Trophoblast cell (in vitro differentiated cells and primary cell): ENCODE measurements at regions not wholly inside any gene's neighbourhood (a gene's known extent, or its start where the extent isn't known, plus 50 kb on each side); places are given as distances from the start of the nearest gene placed in this dataset.

ENCODE experiments used
- DNase-seq, 2 donors: peaks; one replicate each; pipeline ENCODE4 v3.0.0-alpha.2; 2016
- H2AFZ ChIP-seq: 2 replicates; pipeline ENCODE4 v1.6.1; 2013; ENCODE audit warnings: low read length, moderate library complexity, mild to moderate bottlenecking; ENCODE audit not compliant: insufficient read depth, poor library complexity
- H2AK5ac ChIP-seq: 2 replicates; pipeline ENCODE4 v1.6.1; 2013; ENCODE audit warnings: mild to moderate bottlenecking, low read length
- H2BK120ac ChIP-seq: 2 replicates; pipeline ENCODE4 v1.6.1; 2013; ENCODE audit warnings: low read length, mild to moderate bottlenecking, moderate library complexity; ENCODE audit not compliant: insufficient read depth, poor library complexity
- H2BK12ac ChIP-seq: 2 replicates; pipeline ENCODE4 v1.6.1; 2013; ENCODE audit warnings: mild to moderate bottlenecking, low read length, moderate library complexity
- H2BK5ac ChIP-seq: 2 replicates; pipeline ENCODE4 v1.6.1; 2013; ENCODE audit warnings: low read length, low read depth, moderate library complexity, mild to moderate bottlenecking; ENCODE audit not compliant: poor library complexity
- H3K14ac ChIP-seq: 2 replicates; pipeline ENCODE4 v1.6.1; 2013; ENCODE audit warnings: mild to moderate bottlenecking, low read length
- H3K18ac ChIP-seq: 2 replicates; pipeline ENCODE4 v1.6.1; 2013; ENCODE audit warnings: mild to moderate bottlenecking, low read length
- H3K23ac ChIP-seq: 2 replicates; pipeline ENCODE4 v1.6.1; 2013; ENCODE audit warnings: low read length
- H3K27ac ChIP-seq: 2 replicates; pipeline ENCODE4 v1.5.1; 2013; ENCODE audit warnings: low read depth, mild to moderate bottlenecking, inconsistent platforms, low read length, moderate library complexity
- H3K27me3 ChIP-seq: 2 replicates; pipeline ENCODE4 v1.6.1; 2013; ENCODE audit warnings: inconsistent platforms, mild to moderate bottlenecking, low read length, moderate library complexity; ENCODE audit not compliant: insufficient read depth
- H3K36me3 ChIP-seq, 2 experiments: 1 replicate in 1 of 2; 2 replicates in 1 of 2; pipeline ENCODE4 v1.6.1; 2013; ENCODE audit warnings: low read length in 2 of 2, mild to moderate bottlenecking in 2 of 2, moderate library complexity in 1 of 2; ENCODE audit not compliant: insufficient read depth in 2 of 2, control insufficient read depth in 1 of 2
- H3K4ac ChIP-seq: 2 replicates; pipeline ENCODE4 v1.6.1; 2013; ENCODE audit warnings: low read depth, mild to moderate bottlenecking, low read length, moderate library complexity
- H3K4me1 ChIP-seq, 2 experiments: 1 replicate in 1 of 2; 2 replicates in 1 of 2; pipeline ENCODE4 v1.6.1; 2013; ENCODE audit warnings: low read length in 2 of 2, mild to moderate bottlenecking in 2 of 2, moderate library complexity in 1 of 2; ENCODE audit not compliant: insufficient read depth in 2 of 2, control insufficient read depth in 1 of 2
- H3K4me2 ChIP-seq: 2 replicates; pipeline ENCODE4 v1.6.1; 2013; ENCODE audit warnings: inconsistent platforms, mild to moderate bottlenecking, low read length, moderate library complexity
- H3K4me3 ChIP-seq: 2 replicates; pipeline ENCODE4 v1.5.1; 2013; ENCODE audit warnings: mild to moderate bottlenecking, low read depth, low read length, inconsistent platforms
- H3K79me1 ChIP-seq: one replicate; pipeline ENCODE4 v1.6.1; 2013; ENCODE audit warnings: low read length
- H3K79me2 ChIP-seq: 2 replicates; pipeline ENCODE4 v1.6.1; 2013; ENCODE audit warnings: low read length, mild to moderate bottlenecking; ENCODE audit not compliant: control insufficient read depth, insufficient read depth, poor library complexity
- H3K9ac ChIP-seq: 2 replicates; pipeline ENCODE4 v1.6.1; 2013; ENCODE audit warnings: mild to moderate bottlenecking, low read length
- H3K9me3 ChIP-seq: 2 replicates; pipeline ENCODE4 v1.6.1; 2013; ENCODE audit warnings: low read depth, mild to moderate bottlenecking, control low read depth, inconsistent platforms, low read length; ENCODE audit not compliant: insufficient read depth
- H4K12ac ChIP-seq: 2 replicates; pipeline ENCODE4 v1.6.1; 2013; ENCODE audit warnings: low read depth, mild to moderate bottlenecking, low read length, moderate library complexity
- H4K8ac ChIP-seq: 2 replicates; pipeline ENCODE4 v1.6.1; 2013; ENCODE audit warnings: low read depth, mild to moderate bottlenecking, low read length, moderate library complexity
- H4K91ac ChIP-seq: one replicate; pipeline ENCODE4 v1.6.1; 2013; ENCODE audit warnings: low read depth, mild to moderate bottlenecking, low read length, moderate library complexity
- WGBS: extraction: QIAGEN DNeasy Blood & Tissue Kit; methylation state at CpG from one replicate; pipeline ENCODE4 v1.1.7; 2013; ENCODE audit warnings: missing lambda C conversion rate; ENCODE audit not compliant: insufficient read length, insufficient coverage; ENCODE audit errors: extremely low coverage; 5-methylcytosine and 5-hydroxymethylcytosine counted together

DNA sequence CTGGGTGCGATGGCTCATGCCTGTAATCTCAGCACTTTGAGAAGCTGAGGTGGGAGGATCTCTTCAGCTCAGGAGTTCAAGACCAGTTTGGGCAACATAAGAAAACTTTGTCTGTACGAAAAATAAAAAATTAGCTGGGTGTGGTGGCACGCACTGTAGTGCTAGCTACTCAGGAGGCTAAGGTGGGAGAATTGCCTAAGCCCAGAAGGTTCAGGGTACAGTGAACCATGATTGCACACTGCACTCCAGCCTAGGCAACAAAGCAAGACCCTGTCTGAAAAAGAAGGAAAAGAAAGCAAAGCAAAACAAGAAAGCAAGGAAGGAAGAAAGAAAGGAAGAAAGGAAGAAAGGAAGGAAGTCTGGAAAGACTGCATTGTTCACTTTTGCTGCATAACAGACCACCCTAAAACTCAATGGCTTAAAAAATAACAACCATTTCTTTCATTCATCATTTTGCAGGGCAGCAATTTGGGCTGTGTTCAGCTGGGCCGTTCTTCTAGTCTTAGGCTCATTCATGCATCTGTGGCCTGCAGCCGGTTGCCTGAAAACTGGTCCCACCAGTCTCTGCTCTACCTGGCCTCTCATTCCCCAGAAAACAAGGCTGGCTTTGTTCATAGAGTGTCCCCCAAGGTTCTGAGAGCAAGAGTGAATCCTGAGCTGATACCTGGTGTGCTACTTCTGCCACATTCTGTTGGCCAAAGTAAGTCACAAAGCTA, 82.4 kb upstream of the MIER3 start:
- no peaks in the 10 kb centered on the region for H3K9me3 ChIP-seq
- no peak overlapping the region for H3K4ac ChIP-seq
- H3K18ac ChIP-seq: no peak overlapping the region
- H3K27ac ChIP-seq: no peak overlapping the region
- no peak overlapping the region for H4K8ac ChIP-seq
- no peak overlapping the region for H4K12ac ChIP-seq
- H3K36me3 ChIP-seq: no peaks in the 10 kb centered on the region
- no peak overlapping the region for H2AFZ ChIP-seq
- no peak overlapping the region for H3K9ac ChIP-seq
- H3K23ac ChIP-seq: no peak overlapping the region
- no peak overlapping the region for H3K14ac ChIP-seq
- no peak for DNase-seq
- H3K79me2 ChIP-seq: no peaks in the 10 kb centered on the region
- no peak overlapping the region for H3K4me2 ChIP-seq
- no peak overlapping the region for H3K4me3 ChIP-seq
- no peak overlapping the region for H2BK12ac ChIP-seq
- WGBS: no CpG with 5 or more reads among the region's 5 CpGs
- H2BK5ac ChIP-seq: no peak overlapping the region
- H3K79me1 ChIP-seq: no peaks in the 10 kb centered on the region
- no peak overlapping the region for H2BK120ac ChIP-seq
- no peak overlapping the region for H4K91ac ChIP-seq
- H3K4me1 ChIP-seq: no peaks in the 10 kb centered on the region
- H2AK5ac ChIP-seq: no peak overlapping the region
- H3K27me3 ChIP-seq: no peaks in the 10 kb centered on the region

DNA sequence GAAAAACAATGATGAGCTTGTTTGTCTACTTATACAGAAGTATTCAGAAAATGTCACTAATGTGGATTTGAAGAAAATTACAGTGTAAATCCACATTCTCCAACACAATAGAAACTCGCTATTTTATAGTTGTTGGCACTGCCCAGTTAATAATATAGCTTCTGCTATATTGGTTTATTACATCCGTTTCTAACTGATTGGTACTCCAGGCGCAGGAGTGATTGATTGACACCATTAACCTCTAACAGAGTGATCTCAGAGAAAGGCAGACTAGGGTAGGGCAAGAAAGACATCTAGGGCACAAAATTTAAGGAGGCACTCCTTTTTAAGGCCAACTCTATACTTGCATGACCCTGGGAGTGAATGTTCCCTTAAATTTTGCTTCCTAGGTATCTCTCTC, 84.0 kb upstream of the MIER3 start:
- Histone ChIP-seq H4K91ac (no peak overlapping the region), H2BK5ac (no peak overlapping the region), H3K18ac (no peak overlapping the region), H3K36me3 (no peaks in the 10 kb centered on the region), H3K9ac (no peak overlapping the region), H2BK12ac (no peak overlapping the region), H2BK120ac (no peak overlapping the region), H3K14ac (no peak overlapping the region), H3K79me1 (no peaks in the 10 kb centered on the region), H4K8ac (no peak overlapping the region), H3K4me1 (peaks cover 0 to 2% of the 10 kb centered on the region in 2 experiments), H4K12ac (no peak overlapping the region), H3K79me2 (no peaks in the 10 kb centered on the region), H3K4ac (no peak overlapping the region), H3K27me3 (no peaks in the 10 kb centered on the region), H3K4me2 (no peak overlapping the region), H3K23ac (no peak overlapping the region), H3K9me3 (no peaks in the 10 kb centered on the region), H3K4me3 (no peak overlapping the region), H2AK5ac (no peak overlapping the region), H2AFZ (no peak overlapping the region), H3K27ac (no peak overlapping the region)
- no peak for DNase-seq
- WGBS: no CpG with 5 or more reads among the region's 3 CpGs

GRCh38 chr5:57036761-57037160, 84.8 kb upstream of the MIER3 start:
- Histone ChIP-seq H4K91ac (no peak overlapping the region), H3K9ac (no peak overlapping the region), H2BK120ac (no peak overlapping the region), H4K8ac (no peak overlapping the region), H3K36me3 (no peaks in the 10 kb centered on the region), H3K79me2 (no peaks in the 10 kb centered on the region), H3K4me1 (peaks cover 0 to 2% of the 10 kb centered on the region in 2 experiments), H3K4me3 (no peak overlapping the region), H2AFZ (no peak overlapping the region), H3K9me3 (no peaks in the 10 kb centered on the region), H4K12ac (no peak overlapping the region), H2AK5ac (no peak overlapping the region), H3K79me1 (no peaks in the 10 kb centered on the region), H2BK5ac (no peak overlapping the region), H3K27me3 (no peaks in the 10 kb centered on the region), H3K4me2 (no peak overlapping the region), H3K18ac (no peak overlapping the region), H3K14ac (no peak overlapping the region), H2BK12ac (no peak overlapping the region), H3K4ac (no peak overlapping the region), H3K27ac (no peak overlapping the region), H3K23ac (no peak overlapping the region)
- no CpG with 5 or more reads among the region's 3 CpGs for WGBS
- no peak for DNase-seq

DNA sequence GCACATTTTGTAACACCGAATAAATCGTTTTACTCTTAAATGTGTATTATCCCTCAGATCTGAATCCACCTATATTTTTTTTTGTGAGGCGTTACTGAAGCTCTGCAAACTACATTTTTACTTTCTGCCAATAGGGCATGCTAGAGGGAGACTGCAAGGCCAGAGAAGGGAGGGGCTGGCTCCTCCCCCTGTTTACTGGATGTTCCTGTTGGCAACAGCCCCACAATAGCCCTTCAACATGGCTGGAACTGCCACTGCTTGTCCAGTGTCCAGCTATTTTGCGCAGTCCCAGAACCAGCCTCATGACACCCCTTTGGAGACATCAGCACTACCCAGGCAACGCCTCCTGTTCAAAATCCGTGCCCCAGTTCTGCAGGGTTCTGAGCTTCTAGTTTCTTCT, 85.4 kb upstream of the MIER3 start:
- Histone ChIP-seq H4K8ac (no peak overlapping the region), H3K79me1 (no peaks in the 10 kb centered on the region), H4K91ac (no peak overlapping the region), H3K9ac (no peak overlapping the region), H2AK5ac (no peak overlapping the region), H2BK5ac (no peak overlapping the region), H3K4me3 (no peak overlapping the region), H3K4me1 (peaks cover 0 to 2% of the 10 kb centered on the region in 2 experiments), H3K4ac (no peak overlapping the region), H4K12ac (no peak overlapping the region), H3K23ac (no peak overlapping the region), H2BK12ac (no peak overlapping the region), H3K4me2 (no peak overlapping the region), H2AFZ (peak overlapping the region; percentile 17), H3K27ac (no peak overlapping the region), H3K14ac (no peak overlapping the region), H3K9me3 (no peaks in the 10 kb centered on the region), H3K36me3 (no peaks in the 10 kb centered on the region), H3K27me3 (no peaks in the 10 kb centered on the region), H3K18ac (no peak overlapping the region), H2BK120ac (no peak overlapping the region), H3K79me2 (no peaks in the 10 kb centered on the region)
- peak in 1 of 2 donors; percentile 33 for DNase-seq
- no CpG with 5 or more reads among the region's 6 CpGs for WGBS
